ENCODE measurements at regions not wholly inside any gene's neighbourhood (a gene's known extent, or its start where the extent isn't known, plus 50 kb on each side); places are given as distances from the start of the nearest gene placed in this dataset.
"Not testable (repeated sequence)": the region's sequence is repeated elsewhere in the genome, so short reads cannot be mapped to it uniquely, and the experiment has no call there.

DNA sequence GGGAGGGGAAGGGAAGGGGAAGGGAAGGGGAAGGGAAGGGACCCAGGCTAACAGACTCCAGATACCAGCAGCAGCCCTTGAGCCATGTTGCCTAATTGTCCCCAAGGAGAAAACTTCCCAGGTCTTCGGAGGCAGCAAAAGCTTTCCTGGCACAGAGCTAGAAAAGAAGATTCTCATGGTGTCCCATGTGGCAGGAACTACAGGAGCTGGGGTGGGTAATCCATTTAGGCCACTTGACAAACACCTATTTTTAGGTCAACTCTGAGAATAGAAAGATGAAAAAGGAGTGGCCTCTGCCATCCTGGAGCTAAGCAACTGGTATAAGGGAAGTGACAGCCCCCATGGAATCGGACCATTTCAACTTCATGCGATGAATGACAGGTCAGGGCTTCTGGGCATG, 52.1 kb upstream of the SPDYE9 start:
- H3K4me1 ChIP-seq (ENCODE audit: control insufficient read depth in 3 of 3, insufficient read depth in 2 of 3, low read depth in 1 of 3, low read length in 2 of 3); H3K27ac ChIP-seq (ENCODE audit: low read depth in 1 of 3, low read length in 2 of 3); H3K9me3 ChIP-seq (ENCODE audit: control insufficient read depth in 2 of 2, insufficient read depth in 1 of 2, low read depth in 1 of 2, low read length in 1 of 2); DNase-seq; H3K36me3 ChIP-seq (ENCODE audit: control insufficient read depth in 3 of 3, insufficient read depth in 2 of 3, low read depth in 1 of 3, low read length in 3 of 3); H3K27me3 ChIP-seq (ENCODE audit: control insufficient read depth in 3 of 3, insufficient read depth in 3 of 3, low read length in 3 of 3); H3K4me3 ChIP-seq (ENCODE audit: low read depth in 1 of 3, low read length in 3 of 3); FAIRE-seq: not testable (repeated sequence)
- 80% methylated on average over 1 of the region's 3 CpGs; no CpG with 5 or more reads in 2 of the 3 donors for whole genome bisulfite sequencing, 3 donors
